CD4-positive, alpha-beta T cell (primary cell): ENCODE measurements at regions not wholly inside any gene's neighbourhood (a gene's known extent, or its start where the extent isn't known, plus 50 kb on each side); places are given as distances from the start of the nearest gene placed in this dataset.

Source experiments
- ATAC-seq: fragments of 200-7000 bp; cut with Tn5 transposase; one replicate; pipeline ENCODE4 v1.10.0; 2022; ENCODE audit warnings: mild to moderate bottlenecking; ENCODE audit not compliant: poor library complexity
- CTCF ChIA-PET: fragments of 350-600 bp; sonication (Branson Sonifier 250); formaldehyde crosslinking; loops from one replicate; lab custom pipeline; 2021; ENCODE audit warnings: antibody characterized with exemption, inconsistent platforms; lab: Charles Lee
- POLR2A ChIA-PET: fragments of 350-600 bp; sonication (Branson Sonifier 250); formaldehyde crosslinking; loops from one replicate; lab custom pipeline; 2021; ENCODE audit warnings: antibody characterized with exemption, inconsistent platforms; lab: Charles Lee
- DNase-seq, 14 experiments: peaks; one replicate each; pipeline ENCODE4 v3.0.0-alpha.2; 2013 to 2020; ENCODE audit warnings: mixed read lengths in 2 of 14
- H3K27ac ChIP-seq, 2 donors: one replicate each; pipeline versions ENCODE4 v1.5.1 to v1.7.0; 2013; ENCODE audit warnings: low read length in 2 of 2, low read depth in 1 of 2, mild to moderate bottlenecking in 1 of 2
- H3K27me3 ChIP-seq, 2 experiments: 1 replicate in 1 of 2; 2 replicates in 1 of 2; pipeline versions ENCODE4 v1.6.1 to v1.7.0; 2013; ENCODE audit warnings: low read length in 2 of 2, control low read depth in 1 of 2, mild to moderate bottlenecking in 1 of 2, moderate library complexity in 1 of 2; ENCODE audit not compliant: insufficient read depth in 2 of 2, control insufficient read depth in 1 of 2
- H3K36me3 ChIP-seq: one replicate; pipeline ENCODE4 v1.6.1; 2013; ENCODE audit warnings: low read length, control low read depth; ENCODE audit not compliant: insufficient read depth
- H3K4me1 ChIP-seq: one replicate; pipeline ENCODE4 v1.6.1; 2013; ENCODE audit warnings: low read length, control low read depth; ENCODE audit not compliant: insufficient read depth
- H3K4me3 ChIP-seq: one replicate; pipeline ENCODE4 v1.5.1; 2013; ENCODE audit warnings: mild to moderate bottlenecking, low read length, moderate library complexity
- H3K9me3 ChIP-seq, 2 experiments: 1 replicate in 1 of 2; 2 replicates in 1 of 2; pipeline versions ENCODE4 v1.6.1 to v1.7.0; 2013; ENCODE audit warnings: low read length in 2 of 2, mild to moderate bottlenecking in 2 of 2, control low read depth in 1 of 2, moderate library complexity in 1 of 2; ENCODE audit not compliant: control insufficient read depth in 1 of 2, insufficient read depth in 1 of 2
- H3K27ac Mint-ChIP-seq: one replicate; pipeline ENCODE4 v1.8.0; 2020; ENCODE audit warnings: mixed read lengths
- H3K27me3 Mint-ChIP-seq: one replicate; pipeline ENCODE4 v1.8.0; 2021; ENCODE audit warnings: mixed read lengths
- H3K36me3 Mint-ChIP-seq: one replicate; pipeline ENCODE4 v1.8.0; 2021; ENCODE audit warnings: low read depth, mixed read lengths
- H3K4me1 Mint-ChIP-seq: one replicate; pipeline ENCODE4 v1.8.0; 2021; ENCODE audit warnings: low read depth, mixed read lengths
- H3K4me3 Mint-ChIP-seq: one replicate; pipeline ENCODE4 v1.8.0; 2020; ENCODE audit warnings: mild to moderate bottlenecking, mixed read lengths
- H3K9me3 Mint-ChIP-seq: one replicate; pipeline ENCODE4 v1.8.0; 2020; ENCODE audit warnings: mixed read lengths
- intact Hi-C, 2 experiments: fragments of 100-400 bp; cut with DNase I in 1 of 2; cut with micrococcal nuclease in 1 of 2; formaldehyde crosslinking; loops; one replicate each; pipeline versions ENCODE4 v1.15.1 to v1.9.0; 2023 to 2025; cut with DNase I, micrococcal nuclease
- TF ChIP-seq, protein P1 (sequence below): fragments of 200-600 bp; IDR thresholded peaks from one replicate; pipeline ENCODE4 v1.8.0; 2022; ENCODE audit warnings: antibody characterized with exemption, mild to moderate bottlenecking

DNA sequence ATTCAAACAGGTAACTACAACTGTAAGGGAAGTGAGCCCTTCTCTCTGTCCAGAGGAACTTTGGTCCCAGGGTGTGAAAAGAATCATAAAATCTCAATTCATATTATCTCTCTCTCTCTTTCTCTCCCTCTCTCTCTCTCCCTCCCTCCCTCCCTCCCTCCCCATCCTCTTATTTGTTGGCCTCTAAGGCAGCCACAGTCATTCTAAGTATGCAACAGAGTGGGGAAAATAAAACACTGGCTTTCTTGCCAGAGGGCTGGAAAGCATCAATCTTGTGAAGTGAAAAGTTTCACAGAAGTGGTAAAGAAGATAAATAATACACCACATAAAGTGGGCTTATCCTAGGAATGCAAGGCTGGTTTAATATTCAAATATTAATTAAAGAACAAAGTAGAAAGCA, 95.6 kb upstream of the KCNH7 start:
- Mint-ChIP-seq H3K27ac (no peak overlapping the region), H3K4me1 (no peaks in the 10 kb centered on the region), H3K36me3 (no peaks in the 10 kb centered on the region), H3K4me3 (no peak overlapping the region), H3K9me3 (peaks cover 2% of the 10 kb centered on the region), H3K27me3 (no peaks in the 10 kb centered on the region)
- DNase-seq: no peak
- ChIA-PET POLR2A (no interaction called here), CTCF (no interaction called here)
- Histone ChIP-seq H3K27me3 (no peaks in the 10 kb centered on the region), H3K27ac (no peak overlapping the region), H3K9me3 (peaks cover 0 to 8% of the 10 kb centered on the region in 2 experiments), H3K36me3 (no peaks in the 10 kb centered on the region), H3K4me3 (no peak overlapping the region), H3K4me1 (no peaks in the 10 kb centered on the region)
- TF ChIP-seq, protein P1, sequence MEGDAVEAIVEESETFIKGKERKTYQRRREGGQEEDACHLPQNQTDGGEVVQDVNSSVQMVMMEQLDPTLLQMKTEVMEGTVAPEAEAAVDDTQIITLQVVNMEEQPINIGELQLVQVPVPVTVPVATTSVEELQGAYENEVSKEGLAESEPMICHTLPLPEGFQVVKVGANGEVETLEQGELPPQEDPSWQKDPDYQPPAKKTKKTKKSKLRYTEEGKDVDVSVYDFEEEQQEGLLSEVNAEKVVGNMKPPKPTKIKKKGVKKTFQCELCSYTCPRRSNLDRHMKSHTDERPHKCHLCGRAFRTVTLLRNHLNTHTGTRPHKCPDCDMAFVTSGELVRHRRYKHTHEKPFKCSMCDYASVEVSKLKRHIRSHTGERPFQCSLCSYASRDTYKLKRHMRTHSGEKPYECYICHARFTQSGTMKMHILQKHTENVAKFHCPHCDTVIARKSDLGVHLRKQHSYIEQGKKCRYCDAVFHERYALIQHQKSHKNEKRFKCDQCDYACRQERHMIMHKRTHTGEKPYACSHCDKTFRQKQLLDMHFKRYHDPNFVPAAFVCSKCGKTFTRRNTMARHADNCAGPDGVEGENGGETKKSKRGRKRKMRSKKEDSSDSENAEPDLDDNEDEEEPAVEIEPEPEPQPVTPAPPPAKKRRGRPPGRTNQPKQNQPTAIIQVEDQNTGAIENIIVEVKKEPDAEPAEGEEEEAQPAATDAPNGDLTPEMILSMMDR: no peak
- intact Hi-C loops: no loop called here
- no peak for ATAC-seq

DNA sequence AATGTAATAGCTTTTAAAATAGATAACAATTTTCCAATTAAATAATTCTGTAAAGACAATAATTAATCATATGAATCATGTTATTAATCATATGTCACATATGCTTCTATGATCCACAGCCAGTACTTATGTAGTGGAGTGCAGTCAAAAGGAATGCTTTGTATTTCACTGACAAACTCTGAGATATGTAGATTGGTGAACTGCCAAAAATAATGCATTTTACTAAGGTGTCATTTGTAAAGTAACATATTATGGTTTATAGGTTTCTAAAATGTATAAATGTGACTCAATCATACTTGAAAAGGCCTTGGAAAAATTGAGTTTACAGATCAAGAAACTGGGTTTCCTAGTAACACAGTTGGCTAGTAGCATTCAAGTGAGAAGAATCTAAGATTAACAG, 93.8 kb upstream of the KCNH7 start:
- Histone ChIP-seq H3K27me3 (no peaks in the 10 kb centered on the region), H3K4me1 (no peaks in the 10 kb centered on the region), H3K27ac (no peak overlapping the region), H3K4me3 (no peak overlapping the region), H3K36me3 (no peaks in the 10 kb centered on the region), H3K9me3 (no peaks in the 10 kb centered on the region)
- H3K4me1 Mint-ChIP-seq: no peaks in the 10 kb centered on the region
- TF ChIP-seq, protein P1: no peak
- H3K27me3 Mint-ChIP-seq: no peaks in the 10 kb centered on the region
- H3K4me3 Mint-ChIP-seq: no peak overlapping the region
- peaks cover 2% of the 10 kb centered on the region for H3K9me3 Mint-ChIP-seq
- H3K27ac Mint-ChIP-seq: no peak overlapping the region
- CTCF ChIA-PET: no interaction called here
- DNase-seq: no peak
- POLR2A ChIA-PET: no interaction called here
- intact Hi-C loops: no loop called here
- ATAC-seq: no peak
- no peaks in the 10 kb centered on the region for H3K36me3 Mint-ChIP-seq

DNA sequence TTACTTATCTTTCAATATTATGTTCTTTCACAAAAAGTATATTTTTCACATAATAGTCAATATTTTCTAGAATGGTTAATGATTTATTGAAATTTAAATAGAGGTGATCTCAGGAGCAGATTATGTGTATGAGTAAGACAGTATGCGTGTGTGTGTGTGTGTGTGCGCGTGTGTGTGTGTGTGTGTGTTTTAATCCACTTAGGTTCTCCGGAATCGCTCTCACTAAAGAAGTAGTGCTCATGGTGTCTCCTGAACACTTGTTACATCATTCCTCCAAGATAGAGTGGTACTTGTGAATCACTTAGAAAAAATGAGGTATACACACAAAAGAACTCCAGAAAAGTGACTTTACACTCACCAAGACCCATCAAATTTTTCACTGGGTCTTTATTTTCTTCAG, 91.0 kb upstream of the KCNH7 start:
- no peak overlapping the region for H3K4me3 ChIP-seq

More for the DNA sequence above, 91.0 kb upstream of the KCNH7 start:
- no peak for ATAC-seq
- Mint-ChIP-seq H3K4me1 (no peaks in the 10 kb centered on the region), H3K27me3 (no peaks in the 10 kb centered on the region), H3K27ac (no peak overlapping the region), H3K4me3 (no peak overlapping the region), H3K36me3 (no peaks in the 10 kb centered on the region), H3K9me3 (peaks cover 2% of the 10 kb centered on the region)
- no peak overlapping the region for H3K27ac ChIP-seq
- no peak for DNase-seq
- ChIA-PET POLR2A (no interaction called here), CTCF (no interaction called here)
- no peaks in the 10 kb centered on the region for H3K4me1 ChIP-seq
- H3K9me3 ChIP-seq: no peaks in the 10 kb centered on the region
- H3K27me3 ChIP-seq: no peaks in the 10 kb centered on the region
- no peaks in the 10 kb centered on the region for H3K36me3 ChIP-seq
- TF ChIP-seq, protein P1: no peak
- intact Hi-C loops: no loop called here
